ENCODE measurements at regions not wholly inside any gene's neighbourhood (a gene's known extent, or its start where the extent isn't known, plus 50 kb on each side); places are given as distances from the start of the nearest gene placed in this dataset.

GRCh38 chr11:97746818-97747217 lies 1273.9 kb upstream of the CNTN5 start:
- TF ChIP-seq CTCF (IDR thresholded peaks at IDR 0.05) (no peak), EZH2 (IDR thresholded peaks at IDR 0.05; ENCODE audit: borderline replicate concordance, insufficient read depth, low read depth, low read length, poor library complexity, severe bottlenecking) (no peak)
